ENCODE measurements at regions not wholly inside any gene's neighbourhood (a gene's known extent, or its start where the extent isn't known, plus 50 kb on each side); places are given as distances from the start of the nearest gene placed in this dataset.
A peak's percentile ranks its signal among the peaks of the same experiment; 100 is the strongest.

DNA sequence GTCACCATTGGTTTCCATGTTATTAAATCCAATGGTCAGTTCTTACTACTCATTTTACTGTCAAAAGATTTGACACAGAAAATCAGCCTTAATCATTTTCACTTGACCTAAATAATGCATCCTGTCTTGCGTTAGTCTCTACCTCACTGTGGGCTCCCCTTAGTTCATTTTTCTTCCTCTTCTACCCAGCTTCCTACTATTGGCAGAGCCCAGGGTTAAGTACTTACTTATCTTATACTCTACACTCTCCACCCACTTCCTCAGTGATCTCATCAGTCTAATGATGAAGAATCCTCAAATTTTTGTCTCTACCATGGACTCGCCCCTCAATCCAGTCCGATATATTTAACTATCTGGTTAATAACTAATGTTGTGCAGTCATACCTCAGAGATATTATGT, 735.9 kb downstream of the KCNT2 start:
- Histone ChIP-seq H3F3A (ENCODE audit: low read depth) (no peaks in the 10 kb centered on the region), H3K36me3 (no peaks in the 10 kb centered on the region), H3K4me1 (no peaks in the 10 kb centered on the region), H3K27ac (no peak overlapping the region), H4K20me1 (ENCODE audit: low read depth) (no peaks in the 10 kb centered on the region), H3K9ac (no peak overlapping the region), H3K4me3 (no peak overlapping the region), H2AFZ (replicated peaks) (no peak overlapping the region), H3K79me2 (ENCODE audit: low read depth) (no peaks in the 10 kb centered on the region), H3K27me3 (no peaks in the 10 kb centered on the region), H3K4me2 (no peak overlapping the region), H3K9me3 (ENCODE audit: low read depth) (no peaks in the 10 kb centered on the region)
- Mint-ChIP-seq H3K27me3 (ENCODE audit: insufficient read depth, low read depth) (peaks cover 3% of the 10 kb centered on the region), H3K4me3 (no peak overlapping the region), H3K4me1 (no peaks in the 10 kb centered on the region), H3K36me3 (no peaks in the 10 kb centered on the region), H3K9me3 (peaks cover 2% of the 10 kb centered on the region), H3K27ac (no peak overlapping the region)
- DNase-seq (ENCODE audit: low spot score) = no peak
- TF ChIP-seq, protein P1, sequence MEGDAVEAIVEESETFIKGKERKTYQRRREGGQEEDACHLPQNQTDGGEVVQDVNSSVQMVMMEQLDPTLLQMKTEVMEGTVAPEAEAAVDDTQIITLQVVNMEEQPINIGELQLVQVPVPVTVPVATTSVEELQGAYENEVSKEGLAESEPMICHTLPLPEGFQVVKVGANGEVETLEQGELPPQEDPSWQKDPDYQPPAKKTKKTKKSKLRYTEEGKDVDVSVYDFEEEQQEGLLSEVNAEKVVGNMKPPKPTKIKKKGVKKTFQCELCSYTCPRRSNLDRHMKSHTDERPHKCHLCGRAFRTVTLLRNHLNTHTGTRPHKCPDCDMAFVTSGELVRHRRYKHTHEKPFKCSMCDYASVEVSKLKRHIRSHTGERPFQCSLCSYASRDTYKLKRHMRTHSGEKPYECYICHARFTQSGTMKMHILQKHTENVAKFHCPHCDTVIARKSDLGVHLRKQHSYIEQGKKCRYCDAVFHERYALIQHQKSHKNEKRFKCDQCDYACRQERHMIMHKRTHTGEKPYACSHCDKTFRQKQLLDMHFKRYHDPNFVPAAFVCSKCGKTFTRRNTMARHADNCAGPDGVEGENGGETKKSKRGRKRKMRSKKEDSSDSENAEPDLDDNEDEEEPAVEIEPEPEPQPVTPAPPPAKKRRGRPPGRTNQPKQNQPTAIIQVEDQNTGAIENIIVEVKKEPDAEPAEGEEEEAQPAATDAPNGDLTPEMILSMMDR (IDR thresholded peaks at IDR 0.05) = no peak
- TF ChIP-seq EZH2 (IDR thresholded peaks at IDR 0.05) (no peak), EZH2phosphoT487 (IDR thresholded peaks at IDR 0.05) (no peak)

DNA sequence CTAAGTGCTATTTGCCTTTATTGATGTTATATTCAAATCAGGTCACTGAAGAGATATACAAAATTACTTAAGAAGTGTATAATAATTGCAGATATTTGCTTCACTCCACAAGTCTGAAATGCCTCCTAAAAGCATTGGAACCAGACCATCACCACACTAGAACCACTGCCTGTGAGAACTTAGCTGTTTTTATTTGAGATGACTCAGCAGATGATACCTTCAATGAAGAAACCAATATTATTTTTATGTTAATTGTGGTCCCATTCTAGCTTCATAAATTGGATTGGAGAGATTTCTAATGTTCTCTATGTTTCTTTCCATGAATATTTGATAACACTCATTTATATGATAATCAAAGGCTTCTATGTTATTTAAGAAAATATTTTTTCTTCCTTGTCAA, 740.6 kb downstream of the KCNT2 start:
- Mint-ChIP-seq H3K9me3 (no peaks in the 10 kb centered on the region), H3K36me3 (no peaks in the 10 kb centered on the region), H3K4me3 (no peak overlapping the region), H3K4me1 (no peaks in the 10 kb centered on the region), H3K27me3 (ENCODE audit: insufficient read depth, low read depth) (no peaks in the 10 kb centered on the region), H3K27ac (no peak overlapping the region)
- Histone ChIP-seq H3K27ac (no peak overlapping the region), H3K36me3 (no peaks in the 10 kb centered on the region), H3F3A (ENCODE audit: low read depth) (no peaks in the 10 kb centered on the region), H3K4me2 (no peak overlapping the region), H3K4me3 (no peak overlapping the region), H2AFZ (replicated peaks) (no peak overlapping the region), H3K9me3 (ENCODE audit: low read depth) (no peaks in the 10 kb centered on the region), H3K79me2 (ENCODE audit: low read depth) (no peaks in the 10 kb centered on the region), H3K27me3 (no peaks in the 10 kb centered on the region), H3K9ac (no peak overlapping the region), H4K20me1 (ENCODE audit: low read depth) (no peaks in the 10 kb centered on the region), H3K4me1 (no peaks in the 10 kb centered on the region)
- TF ChIP-seq, protein P1 (IDR thresholded peaks at IDR 0.05) = no peak
- TF ChIP-seq EZH2 (IDR thresholded peaks at IDR 0.05) (no peak), EZH2phosphoT487 (IDR thresholded peaks at IDR 0.05) (no peak)
- DNase-seq (ENCODE audit: low spot score) = no peak

DNA sequence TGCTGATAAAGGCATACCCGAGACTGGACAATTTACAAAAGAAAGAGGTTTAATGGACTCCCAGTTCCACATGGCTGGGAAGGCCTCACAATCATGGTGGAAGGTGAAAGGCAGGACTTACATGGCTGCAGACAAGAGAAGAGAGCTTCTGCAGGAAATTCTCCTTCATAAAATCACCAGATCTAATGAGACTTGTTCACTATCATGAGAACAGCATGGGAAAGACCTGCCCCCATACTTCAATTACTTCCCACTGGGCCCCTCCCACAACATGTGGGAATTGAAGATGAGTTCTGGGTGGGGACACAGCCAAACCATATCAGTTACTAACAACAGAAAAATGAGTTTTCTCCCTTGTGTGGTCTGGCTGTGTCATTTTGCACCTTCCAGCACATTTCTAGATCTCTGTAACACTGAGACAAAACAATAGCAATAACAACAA, 741.4 kb downstream of the KCNT2 start:
- H3K27me3 Mint-ChIP-seq (ENCODE audit: insufficient read depth, low read depth) = no peaks in the 10 kb centered on the region
- no peaks in the 10 kb centered on the region for H3K4me1 Mint-ChIP-seq
- H3K36me3 Mint-ChIP-seq = no peaks in the 10 kb centered on the region
- H3K9me3 Mint-ChIP-seq = no peaks in the 10 kb centered on the region
- no peaks in the 10 kb centered on the region for H3K27me3 ChIP-seq
- no peaks in the 10 kb centered on the region for H3K36me3 ChIP-seq
- H3K27ac Mint-ChIP-seq = no peak overlapping the region
- H4K20me1 ChIP-seq (ENCODE audit: low read depth) = no peaks in the 10 kb centered on the region
- peak overlapping the region; percentile 52 for H2AFZ ChIP-seq (replicated peaks)
- no peaks in the 10 kb centered on the region for H3F3A ChIP-seq (ENCODE audit: low read depth)
- H3K79me2 ChIP-seq (ENCODE audit: low read depth) = no peaks in the 10 kb centered on the region
- TF ChIP-seq EZH2phosphoT487 (IDR thresholded peaks at IDR 0.05) (no peak), EZH2 (IDR thresholded peaks at IDR 0.05) (no peak)
- TF ChIP-seq, protein P1 (IDR thresholded peaks at IDR 0.05) = no peak
- no peaks in the 10 kb centered on the region for H3K9me3 ChIP-seq (ENCODE audit: low read depth)
- no peak for DNase-seq (ENCODE audit: low spot score)
- H3K9ac ChIP-seq = no peak overlapping the region
- no peak overlapping the region for H3K4me3 Mint-ChIP-seq
- no peak overlapping the region for H3K4me2 ChIP-seq
- no peak overlapping the region for H3K27ac ChIP-seq
- H3K4me1 ChIP-seq = no peaks in the 10 kb centered on the region
- H3K4me3 ChIP-seq = no peak overlapping the region

Measured in neural progenitor cell (in vitro differentiated cells).